ENCODE measurements at regions not wholly inside any gene's neighbourhood (a gene's known extent, or its start where the extent isn't known, plus 50 kb on each side); places are given as distances from the start of the nearest gene placed in this dataset.

- RAD21 ChIA-PET (ENCODE audit: low non-redundant PET in 1 of 2, low total read pairs in 2 of 2, uncharacterized antibody in 2 of 2, unreplicated experiment in 2 of 2): no interaction called here
- BruUV-seq (replicated peaks): no TSS peak
- Histone ChIP-seq H3K36me3 (ENCODE audit: control insufficient read depth in 1 of 2, insufficient read depth in 2 of 2, low read length in 2 of 2) (no peaks in the 10 kb centered on the region), H3K9me3 (ENCODE audit: control insufficient read depth in 1 of 2, insufficient read depth in 1 of 2, low read depth in 1 of 2, low read length in 2 of 2) (no peaks in the 10 kb centered on the region), H2AFZ (ENCODE audit: low read depth, low read length, poor library complexity, severe bottlenecking) (no peak overlapping the region), H3K4me2 (ENCODE audit: low read length) (no peak overlapping the region), H3K27me3 (ENCODE audit: insufficient read depth, low read length) (no peaks in the 10 kb centered on the region; the same call in 1 of the 2 replicates), H3K4me3 (replicated peaks in 1 of 2; ENCODE audit: low read depth in 1 of 2, low read length in 2 of 2) (no peak overlapping the region), H3K79me2 (ENCODE audit: insufficient read depth, low read length) (no peaks in the 10 kb centered on the region), H3K9me2 (ENCODE audit: insufficient read depth) (no peaks in the 10 kb centered on the region), H3K9ac (ENCODE audit: low read length) (no peak overlapping the region), H4K20me1 (ENCODE audit: insufficient read depth) (no peaks in the 10 kb centered on the region), H3K4me1 (ENCODE audit: control insufficient read depth in 1 of 2, insufficient read depth in 2 of 2, low read length in 2 of 2) (no peaks in the 10 kb centered on the region), H3K27ac (ENCODE audit: low read depth, low read length) (no peak overlapping the region)
- no peak for DNase-seq (ENCODE audit: low read depth, low spot score)
- ATAC-seq: no peak
- CTCF ChIA-PET: no interaction called here
- TF ChIP-seq MAX (IDR thresholded peaks at IDR 0.05) (no peak), ZNF274 (IDR thresholded peaks at IDR 0.05; ENCODE audit: low read depth, low read length) (no peak), ELF1 (IDR thresholded peaks at IDR 0.05; ENCODE audit: borderline replicate concordance, low read depth) (no peak), CBX3 (IDR thresholded peaks at IDR 0.05; ENCODE audit: low read depth) (no peak), JUND (IDR thresholded peaks at IDR 0.05) (no peak)
- POLR2A ChIA-PET: no interaction called here
- intact Hi-C loops (cut with micrococcal nuclease): no loop called here
Measured at GRCh38 chr5:16384804-16385203, 80.8 kb downstream of the ZNF622 start.

- Histone ChIP-seq H3K9me2 (ENCODE audit: insufficient read depth) (no peaks in the 10 kb centered on the region), H3K9me3 (ENCODE audit: control insufficient read depth in 1 of 2, insufficient read depth in 1 of 2, low read depth in 1 of 2, low read length in 2 of 2) (no peaks in the 10 kb centered on the region), H3K36me3 (ENCODE audit: control insufficient read depth in 1 of 2, insufficient read depth in 2 of 2, low read length in 2 of 2) (no peaks in the 10 kb centered on the region), H3K4me1 (ENCODE audit: control insufficient read depth in 1 of 2, insufficient read depth in 2 of 2, low read length in 2 of 2) (no peaks in the 10 kb centered on the region), H2AFZ (ENCODE audit: low read depth, low read length, poor library complexity, severe bottlenecking) (no peak overlapping the region), H3K4me2 (ENCODE audit: low read length) (no peak overlapping the region), H3K27ac (ENCODE audit: low read depth, low read length) (no peak overlapping the region), H3K4me3 (replicated peaks in 1 of 2; ENCODE audit: low read depth in 1 of 2, low read length in 2 of 2) (no peak overlapping the region), H3K9ac (ENCODE audit: low read length) (no peak overlapping the region), H4K20me1 (ENCODE audit: insufficient read depth) (no peaks in the 10 kb centered on the region), H3K27me3 (ENCODE audit: insufficient read depth, low read length) (no peaks in the 10 kb centered on the region; the same call in 1 of the 2 replicates), H3K79me2 (ENCODE audit: insufficient read depth, low read length) (no peaks in the 10 kb centered on the region)
- intact Hi-C loops (cut with micrococcal nuclease): no loop called here
- no peak for TF ChIP-seq CEBPB (IDR thresholded peaks at IDR 0.05; ENCODE audit: low read depth)
- no peak for TF ChIP-seq JUND (IDR thresholded peaks at IDR 0.05)
- no peak for TF ChIP-seq EZH2 (IDR thresholded peaks at IDR 0.05)
- TF ChIP-seq ELF1 (IDR thresholded peaks at IDR 0.05; ENCODE audit: borderline replicate concordance, low read depth): no peak
- TF ChIP-seq YY1 (IDR thresholded peaks at IDR 0.05; ENCODE audit: extremely low read depth, insufficient replicate concordance, low read depth, low read length): no peak
- TF ChIP-seq FOSL1 (IDR thresholded peaks at IDR 0.05; ENCODE audit: low read depth): no peak
- no peak for TF ChIP-seq TCF7L2 (IDR thresholded peaks at IDR 0.05; ENCODE audit: borderline replicate concordance, extremely low read depth, insufficient read depth, insufficient read length)
- TF ChIP-seq EGR1 (IDR thresholded peaks at IDR 0.05; ENCODE audit: low read depth): no peak
- TF ChIP-seq ZNF274 (IDR thresholded peaks at IDR 0.05; ENCODE audit: low read depth, low read length): no peak
- ChIA-PET CTCF (no interaction called here), POLR2A (no interaction called here), RAD21 (ENCODE audit: low non-redundant PET in 1 of 2, low total read pairs in 2 of 2, uncharacterized antibody in 2 of 2, unreplicated experiment in 2 of 2) (no interaction called here)
- ATAC-seq (no peak), DNase-seq (ENCODE audit: low read depth, low spot score) (no peak)
- BruUV-seq (replicated peaks): no TSS peak
Measured at GRCh38 chr5:16384222-16384621, 81.4 kb downstream of the ZNF622 start.
